ENCODE measurements at regions not wholly inside any gene's neighbourhood (a gene's known extent, or its start where the extent isn't known, plus 50 kb on each side); places are given as distances from the start of the nearest gene placed in this dataset.

DNA sequence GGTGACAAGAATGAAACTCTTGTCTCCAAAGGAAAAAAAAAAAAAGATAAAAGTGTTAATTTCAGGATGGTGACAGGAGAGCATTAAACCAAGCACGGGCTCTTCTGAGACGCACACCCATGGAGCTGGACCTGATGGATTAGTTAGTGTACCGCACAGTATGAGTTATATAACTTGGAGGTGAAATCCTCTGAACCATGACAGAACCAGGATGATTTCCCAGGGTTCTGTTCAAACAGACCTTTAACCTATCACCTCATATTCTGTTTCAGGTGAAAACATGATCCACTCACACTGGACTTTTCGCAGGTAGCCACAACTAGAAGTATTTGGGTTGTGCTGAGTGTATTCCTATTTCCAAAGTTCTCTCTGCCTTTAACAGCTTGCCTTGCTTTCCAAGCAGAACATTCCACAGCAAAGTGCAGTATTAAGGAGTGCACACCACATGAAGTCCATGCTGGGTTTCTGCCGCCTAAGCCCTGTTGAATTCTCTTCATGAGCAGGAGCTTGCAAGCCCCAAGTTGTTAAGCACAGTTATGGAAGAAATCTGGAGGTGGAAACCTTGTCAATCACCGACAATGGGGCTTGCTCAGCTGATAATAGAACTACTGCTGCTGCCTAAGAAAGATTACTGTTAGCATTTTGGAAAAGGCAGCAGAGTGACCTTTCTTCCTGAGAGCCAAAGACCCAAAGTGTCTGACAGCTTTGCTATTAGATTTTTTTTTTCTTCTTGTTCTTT is 461.7 kb downstream of the TLE1 start:
- TF ChIP-seq POLR2A (IDR thresholded peaks at IDR 0.05), result no peak
- TF ChIP-seq, protein P1, sequence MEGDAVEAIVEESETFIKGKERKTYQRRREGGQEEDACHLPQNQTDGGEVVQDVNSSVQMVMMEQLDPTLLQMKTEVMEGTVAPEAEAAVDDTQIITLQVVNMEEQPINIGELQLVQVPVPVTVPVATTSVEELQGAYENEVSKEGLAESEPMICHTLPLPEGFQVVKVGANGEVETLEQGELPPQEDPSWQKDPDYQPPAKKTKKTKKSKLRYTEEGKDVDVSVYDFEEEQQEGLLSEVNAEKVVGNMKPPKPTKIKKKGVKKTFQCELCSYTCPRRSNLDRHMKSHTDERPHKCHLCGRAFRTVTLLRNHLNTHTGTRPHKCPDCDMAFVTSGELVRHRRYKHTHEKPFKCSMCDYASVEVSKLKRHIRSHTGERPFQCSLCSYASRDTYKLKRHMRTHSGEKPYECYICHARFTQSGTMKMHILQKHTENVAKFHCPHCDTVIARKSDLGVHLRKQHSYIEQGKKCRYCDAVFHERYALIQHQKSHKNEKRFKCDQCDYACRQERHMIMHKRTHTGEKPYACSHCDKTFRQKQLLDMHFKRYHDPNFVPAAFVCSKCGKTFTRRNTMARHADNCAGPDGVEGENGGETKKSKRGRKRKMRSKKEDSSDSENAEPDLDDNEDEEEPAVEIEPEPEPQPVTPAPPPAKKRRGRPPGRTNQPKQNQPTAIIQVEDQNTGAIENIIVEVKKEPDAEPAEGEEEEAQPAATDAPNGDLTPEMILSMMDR (IDR thresholded peaks at IDR 0.05), result no peak

Data from sigmoid colon (tissue), 3 donors.